HG02870 (cell line): ENCODE measurements at regions not wholly inside any gene's neighbourhood (a gene's known extent, or its start where the extent isn't known, plus 50 kb on each side); places are given as distances from the start of the nearest gene placed in this dataset.
"Not testable (repeated sequence)": the region's sequence is repeated elsewhere in the genome, so short reads cannot be mapped to it uniquely, and the experiment has no call there.

Source experiments
- ATAC-seq: cut with Tn5 transposase; IDR thresholded peaks from one replicate; pipeline ENCODE4 v1.9.1; 2021; ENCODE audit warnings: mild to moderate bottlenecking, moderate library complexity; ENCODE audit not compliant: unreplicated experiment

DNA sequence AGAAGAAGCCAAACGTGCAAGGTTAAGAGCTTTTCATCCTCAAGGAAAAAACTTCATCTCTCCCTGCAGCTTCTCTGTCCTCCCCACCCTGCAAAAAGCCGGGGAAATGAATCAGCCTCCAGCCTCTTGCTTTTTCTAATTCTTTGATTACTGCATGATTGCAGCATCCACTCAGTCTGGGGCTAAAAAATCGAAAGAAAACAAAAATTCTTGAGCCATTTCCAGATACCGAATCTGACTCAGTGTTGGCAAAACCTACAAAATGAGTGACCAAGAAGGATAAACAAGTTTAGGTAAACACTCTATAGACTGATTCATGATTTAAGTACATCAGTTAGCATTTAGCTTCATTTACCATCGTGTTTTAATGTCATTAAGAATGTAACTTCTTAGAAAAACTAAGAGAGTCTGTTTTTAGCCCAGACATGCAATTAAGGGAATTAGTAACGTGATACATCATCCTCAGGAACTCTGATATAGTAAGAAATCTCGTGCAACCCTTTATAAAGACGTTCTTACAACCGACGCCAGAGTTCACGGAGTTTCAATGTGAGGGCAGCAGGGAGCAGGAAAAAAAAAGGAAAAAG, 287.3 kb upstream of the FOXF1 start:
- ATAC-seq = no peak

DNA sequence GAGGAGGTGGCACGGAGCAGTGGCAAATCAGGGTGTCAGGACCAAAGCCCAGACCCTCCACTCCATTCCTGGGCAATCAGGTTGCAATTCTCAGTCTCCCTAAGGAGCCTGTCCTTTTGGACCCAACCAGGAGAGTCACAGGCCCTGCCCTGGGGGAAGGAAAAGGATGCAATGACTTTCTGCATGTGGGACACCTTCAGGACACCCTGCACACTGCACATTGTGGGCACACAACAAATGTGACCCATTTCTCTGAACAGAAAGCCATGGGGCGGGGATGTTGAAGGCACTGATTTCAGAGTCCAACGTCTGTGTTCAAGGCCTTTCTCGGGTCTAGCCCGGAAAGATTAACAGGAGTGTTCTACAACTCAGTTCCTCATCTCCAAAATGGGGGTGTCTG, 286.2 kb upstream of the FOXF1 start:
- ATAC-seq = no peak

DNA sequence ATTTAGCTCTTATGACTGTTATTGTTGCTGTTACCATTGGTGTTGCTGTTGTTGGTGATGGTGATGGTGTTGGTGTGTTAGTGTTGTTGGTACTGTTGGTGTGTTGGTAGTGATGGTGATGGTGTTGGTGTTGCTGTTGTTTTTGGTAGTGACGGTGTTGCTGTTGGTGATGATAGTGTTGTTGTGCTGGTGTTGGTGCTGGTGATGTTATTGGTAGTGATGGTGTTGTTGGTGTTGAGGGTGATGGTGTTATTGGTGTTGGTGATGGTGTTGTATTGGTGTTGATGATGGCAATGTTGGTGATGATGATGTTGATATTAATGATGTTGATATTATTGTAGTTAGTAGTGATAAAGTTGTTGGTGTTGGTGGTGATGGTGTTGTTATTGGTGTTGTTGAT, 285.7 kb upstream of the FOXF1 start:
- ATAC-seq = no peak

DNA sequence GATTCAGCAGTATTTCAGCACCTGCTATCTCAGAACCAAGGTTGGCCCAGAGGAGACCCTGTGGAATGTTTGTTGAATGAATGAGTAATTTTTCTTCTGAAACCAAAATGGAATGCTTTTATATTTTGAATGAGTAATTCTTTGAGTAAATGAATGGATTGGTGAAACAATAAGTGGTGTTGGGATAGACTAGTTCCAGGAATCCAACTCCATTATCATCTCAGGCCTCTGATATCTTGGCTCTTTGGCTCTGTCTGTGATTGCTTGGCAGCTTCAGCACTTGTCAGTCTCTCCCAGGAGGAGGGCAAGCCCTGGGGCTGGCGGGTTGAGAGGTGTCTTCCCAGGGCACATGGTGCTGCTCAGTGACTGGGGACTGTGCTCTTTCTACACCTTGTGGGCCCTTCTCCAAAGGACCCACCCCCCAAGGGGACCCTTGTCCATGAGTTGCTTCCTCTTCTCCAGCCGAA, 284.4 kb upstream of the FOXF1 start:
- no peak for ATAC-seq

DNA sequence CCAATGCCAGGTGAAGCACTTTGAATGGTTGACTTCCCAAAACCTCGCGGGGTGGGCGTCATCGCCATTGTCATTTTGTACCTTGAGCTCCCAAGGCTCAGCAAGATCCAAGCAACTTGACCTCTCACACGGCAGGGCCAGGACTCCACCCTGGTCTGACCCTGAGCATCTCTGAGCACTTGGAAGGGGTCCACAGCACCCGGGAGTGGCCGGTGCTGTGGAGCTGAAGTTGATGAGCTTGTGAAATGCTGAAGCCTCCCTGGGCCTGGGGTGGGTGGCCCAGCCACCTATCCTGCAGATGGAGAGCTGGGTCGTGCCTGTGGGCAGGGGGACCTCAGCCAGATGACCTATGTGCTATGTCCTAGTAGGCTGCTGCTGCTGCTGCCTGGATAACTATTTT, 283.3 kb upstream of the FOXF1 start:
- no peak for ATAC-seq

DNA sequence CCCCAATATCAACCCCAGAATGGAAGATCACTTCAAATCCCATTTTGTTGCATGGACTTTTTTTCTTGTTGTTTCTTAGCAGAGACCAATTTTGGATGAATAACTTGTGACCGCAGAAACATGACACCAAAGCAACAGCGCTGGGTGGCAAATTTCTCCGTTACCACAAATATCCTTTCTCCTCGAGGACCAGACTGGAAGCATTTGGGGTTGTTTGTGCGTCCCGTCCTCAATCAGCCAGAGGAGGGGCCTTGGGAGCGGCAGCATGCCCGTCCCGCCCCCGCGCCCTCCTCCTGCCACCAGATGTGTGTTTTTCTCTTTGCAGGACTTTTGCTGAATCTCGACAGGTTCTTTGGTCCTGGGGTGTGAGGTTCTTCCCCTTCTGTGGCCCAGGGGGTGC, 282.5 kb upstream of the FOXF1 start:
- no peak for ATAC-seq

DNA sequence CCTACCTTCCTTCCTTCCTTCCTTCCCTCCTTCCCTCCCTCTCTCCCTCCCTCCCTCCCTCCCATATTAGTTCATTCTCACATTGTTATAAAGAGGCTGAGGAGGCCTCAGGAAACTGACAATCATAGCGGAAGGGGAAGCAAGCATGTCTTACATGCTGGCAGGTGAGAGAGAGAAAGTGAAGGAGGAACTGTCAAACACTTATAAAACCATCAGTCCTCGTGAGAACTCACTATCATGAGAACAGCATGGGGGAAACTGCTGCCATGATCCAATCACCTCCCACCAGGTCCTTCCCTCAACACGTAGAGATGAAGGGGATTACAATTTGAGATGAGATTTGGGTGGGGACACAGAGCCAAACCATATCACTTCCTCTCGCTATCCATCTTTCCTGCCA, 281.6 kb upstream of the FOXF1 start:
- ATAC-seq = no peak

DNA sequence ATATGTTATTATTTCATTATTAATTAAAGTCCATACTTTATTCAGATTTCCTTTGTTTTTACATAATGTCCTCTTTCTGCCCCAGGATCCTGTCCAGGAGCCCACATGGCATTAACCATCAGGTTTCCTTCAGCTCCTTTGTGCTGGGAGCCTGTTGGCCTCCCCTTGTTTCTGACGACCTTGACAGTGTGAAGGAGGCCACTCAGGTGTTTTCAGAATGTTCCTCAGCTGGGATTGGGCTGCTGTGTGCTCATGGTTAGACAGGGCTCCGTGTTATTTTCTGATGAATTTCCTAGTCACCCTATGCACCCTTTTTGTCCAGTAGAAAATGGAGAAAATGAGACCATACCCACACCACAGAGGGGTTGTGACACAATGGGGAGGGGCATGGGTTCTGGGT, 281.0 kb upstream of the FOXF1 start:
- ATAC-seq = no peak

DNA sequence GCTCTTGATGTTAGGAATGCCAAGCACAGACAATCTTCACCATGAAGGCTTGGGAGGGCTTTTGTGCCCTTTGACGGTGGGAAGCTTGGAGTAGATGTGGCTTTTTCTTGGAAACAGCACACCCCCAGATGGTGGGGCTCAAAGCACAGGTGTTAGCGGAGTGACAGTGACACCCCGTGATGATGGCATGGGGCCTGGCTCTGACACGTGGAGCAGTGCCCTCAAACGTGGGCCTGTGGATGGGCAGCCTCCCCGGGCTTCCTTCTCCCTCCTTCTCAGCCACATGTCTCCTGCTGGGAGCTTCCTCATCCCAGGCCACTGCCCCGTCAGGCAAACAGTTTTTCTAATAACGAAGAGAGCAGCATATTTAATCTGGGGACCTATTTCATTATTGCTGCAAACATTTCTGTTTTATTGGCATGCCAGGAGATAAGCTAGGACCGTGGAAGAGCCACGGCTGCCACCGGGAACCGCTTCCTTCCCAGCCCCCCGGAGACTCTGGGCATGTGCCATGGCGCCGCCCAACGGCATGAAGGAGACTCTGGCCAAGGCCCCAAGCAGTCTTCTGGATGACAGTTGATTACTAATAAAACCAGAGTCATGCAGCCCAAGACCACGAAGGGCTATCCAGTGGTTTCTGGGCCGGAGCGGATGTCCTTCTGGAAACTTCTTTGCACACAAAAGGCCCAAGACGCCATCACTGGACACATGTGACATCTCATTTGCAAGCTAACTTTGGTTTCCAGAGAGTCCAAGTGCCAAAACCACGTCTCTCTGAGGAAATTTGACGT, 280.3 kb upstream of the FOXF1 start:
- ATAC-seq = no peak

DNA sequence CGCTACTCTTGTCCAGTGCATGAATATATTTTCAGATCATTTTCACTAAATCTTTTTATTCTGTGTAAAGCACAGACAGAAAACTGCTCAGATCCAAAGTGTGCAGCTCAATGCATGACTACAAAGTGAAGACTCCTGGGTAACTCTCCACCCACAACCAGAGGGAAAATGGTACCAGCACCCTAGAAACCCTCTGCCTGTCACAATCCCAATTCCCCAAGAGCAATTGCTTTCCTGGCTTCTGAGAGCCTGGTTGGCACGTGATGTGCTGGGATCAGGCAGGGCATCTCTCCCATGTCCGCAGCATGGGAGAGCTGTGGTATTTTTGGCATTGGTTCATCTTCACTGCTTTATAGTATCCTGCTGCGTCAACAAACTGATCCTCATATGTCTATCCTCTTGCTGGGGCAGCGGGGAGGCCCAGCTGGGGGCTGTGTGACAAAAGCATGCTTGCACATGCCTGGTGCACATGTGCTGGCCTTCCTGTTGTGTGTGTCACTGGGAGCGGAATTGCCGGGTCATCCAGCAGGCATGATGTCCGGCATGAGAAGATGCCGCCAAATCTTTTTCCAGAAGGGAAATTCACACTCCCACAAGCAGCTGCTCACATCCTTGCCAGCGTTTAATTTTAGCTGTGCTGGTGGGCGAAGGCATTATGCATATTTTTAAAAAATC, 278.9 kb upstream of the FOXF1 start:
- ATAC-seq = no peak

DNA sequence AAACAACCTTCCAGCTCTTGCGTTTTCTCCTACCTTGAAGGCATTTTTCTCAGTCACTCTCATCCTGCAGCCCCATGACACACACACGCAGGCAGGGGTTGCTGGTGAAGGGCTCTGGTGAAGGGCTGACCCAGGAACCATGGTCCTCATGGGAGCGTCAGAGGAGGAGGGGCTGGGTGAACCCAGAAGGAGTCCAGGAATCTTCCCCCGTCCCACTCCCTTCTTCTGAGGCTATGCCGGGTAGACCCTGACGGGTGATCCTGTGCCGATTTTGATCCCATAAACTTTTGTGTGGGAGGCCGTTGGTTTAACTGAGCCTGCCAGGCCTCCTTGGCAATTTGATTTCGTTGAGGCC, 278.4 kb upstream of the FOXF1 start:
- ATAC-seq = no peak

DNA sequence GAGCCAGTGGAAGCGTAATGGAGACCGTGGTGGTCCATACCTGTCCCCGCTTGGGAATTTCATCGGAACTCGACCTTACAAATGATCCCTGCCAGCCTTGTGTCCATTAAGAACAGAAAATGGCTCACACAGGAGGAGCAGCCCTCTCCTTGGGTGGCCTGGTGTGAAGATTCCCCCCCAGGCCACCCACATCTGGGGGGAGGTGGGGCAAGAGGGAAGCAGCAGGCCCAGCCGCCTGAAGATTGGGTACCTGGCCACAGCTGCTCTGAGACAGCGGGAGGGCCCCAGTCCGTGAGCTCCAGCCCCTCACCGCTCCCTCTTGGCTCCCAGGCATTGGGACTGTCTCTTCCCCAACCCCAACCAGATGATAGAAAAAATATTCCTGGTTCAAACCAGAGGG, 277.8 kb upstream of the FOXF1 start:
- ATAC-seq = no peak

DNA sequence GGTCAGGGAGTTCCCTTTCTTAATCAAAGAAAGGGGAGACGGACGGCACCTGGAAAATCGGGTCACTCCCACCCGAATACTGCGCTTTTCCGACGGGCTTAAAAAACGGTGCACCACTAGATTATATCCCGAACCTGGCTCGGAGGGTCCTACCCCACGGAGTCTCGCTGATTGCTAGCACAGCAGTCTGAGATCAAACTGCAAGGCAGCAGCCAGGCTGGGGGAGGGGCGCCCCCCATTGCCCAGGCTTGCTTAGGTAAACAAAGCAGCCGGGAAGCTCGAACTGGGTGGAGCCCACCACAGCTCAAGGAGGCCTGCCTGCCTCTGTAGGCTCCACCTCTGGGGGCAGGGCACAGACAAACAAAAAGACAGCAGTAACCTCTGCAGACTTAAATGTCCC, 276.8 kb upstream of the FOXF1 start:
- ATAC-seq = not testable (repeated sequence)

DNA sequence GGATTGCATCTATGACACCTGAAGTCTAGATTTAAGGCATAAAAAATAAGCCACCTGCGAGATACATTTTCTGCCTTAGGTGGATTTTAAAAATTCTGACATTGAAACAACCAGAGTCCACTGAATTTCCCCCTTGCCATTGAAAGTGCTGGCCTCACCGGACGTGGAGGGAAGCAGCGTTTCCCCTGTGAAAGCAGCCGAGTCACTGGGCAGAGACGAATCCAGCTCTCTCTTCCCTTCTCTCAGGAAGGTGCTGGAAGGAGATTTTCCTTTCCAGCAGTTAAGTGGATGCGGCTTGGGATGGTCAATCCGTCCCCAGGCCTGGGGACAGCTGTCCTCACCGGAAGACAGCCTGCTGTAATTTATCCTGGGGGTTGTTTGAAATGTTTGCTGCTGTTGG, 270.9 kb upstream of the FOXF1 start:
- ATAC-seq = no peak

DNA sequence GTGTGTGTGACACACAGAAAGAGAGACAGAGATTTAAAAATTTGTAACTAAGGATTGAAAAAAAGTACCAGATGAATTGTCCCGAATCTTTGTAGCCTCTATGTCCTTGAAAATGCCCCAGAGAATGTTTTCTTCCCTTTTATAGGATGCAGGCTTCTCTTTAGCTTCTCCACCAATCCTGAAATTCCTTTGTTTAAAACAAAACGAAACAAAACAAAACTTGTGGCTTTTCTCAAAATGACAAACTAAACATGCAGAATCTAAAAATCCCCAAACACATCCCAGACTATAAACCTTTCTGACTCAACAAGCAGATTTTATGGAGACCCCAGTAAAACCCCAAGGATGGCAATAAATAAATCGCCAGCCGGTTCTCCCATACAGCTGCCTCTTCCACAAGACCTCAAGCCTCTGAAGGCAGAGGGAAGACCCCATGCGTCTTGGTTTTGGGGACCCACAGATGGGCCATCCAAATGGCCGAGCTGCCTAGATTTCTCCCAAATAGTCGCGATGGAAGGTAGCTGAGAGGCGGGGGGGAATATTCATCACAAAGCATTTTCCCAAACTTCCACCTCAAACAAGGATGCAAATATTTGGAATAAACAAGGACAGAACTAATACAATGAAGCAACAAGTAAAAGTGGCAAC, 269.5 kb upstream of the FOXF1 start:
- no peak for ATAC-seq

DNA sequence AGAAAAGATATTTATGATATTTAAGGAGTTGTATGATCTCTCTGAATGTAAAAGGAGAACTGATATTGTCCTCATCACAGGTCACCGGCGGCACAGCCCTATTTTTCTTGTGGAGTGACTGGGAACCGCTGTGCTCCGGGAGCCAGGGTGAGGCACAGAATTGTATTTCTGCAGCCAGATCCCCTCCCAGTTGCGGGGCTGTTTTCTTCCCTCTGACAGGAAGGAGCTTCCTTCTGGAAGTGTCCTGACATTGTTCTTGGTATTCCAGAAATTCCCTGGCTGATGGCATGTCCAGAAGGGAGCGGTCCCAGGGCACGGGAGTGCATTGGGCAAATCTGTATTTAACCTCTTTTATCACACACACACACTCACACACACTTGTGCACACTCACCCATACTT, 268.6 kb upstream of the FOXF1 start:
- ATAC-seq = no peak

DNA sequence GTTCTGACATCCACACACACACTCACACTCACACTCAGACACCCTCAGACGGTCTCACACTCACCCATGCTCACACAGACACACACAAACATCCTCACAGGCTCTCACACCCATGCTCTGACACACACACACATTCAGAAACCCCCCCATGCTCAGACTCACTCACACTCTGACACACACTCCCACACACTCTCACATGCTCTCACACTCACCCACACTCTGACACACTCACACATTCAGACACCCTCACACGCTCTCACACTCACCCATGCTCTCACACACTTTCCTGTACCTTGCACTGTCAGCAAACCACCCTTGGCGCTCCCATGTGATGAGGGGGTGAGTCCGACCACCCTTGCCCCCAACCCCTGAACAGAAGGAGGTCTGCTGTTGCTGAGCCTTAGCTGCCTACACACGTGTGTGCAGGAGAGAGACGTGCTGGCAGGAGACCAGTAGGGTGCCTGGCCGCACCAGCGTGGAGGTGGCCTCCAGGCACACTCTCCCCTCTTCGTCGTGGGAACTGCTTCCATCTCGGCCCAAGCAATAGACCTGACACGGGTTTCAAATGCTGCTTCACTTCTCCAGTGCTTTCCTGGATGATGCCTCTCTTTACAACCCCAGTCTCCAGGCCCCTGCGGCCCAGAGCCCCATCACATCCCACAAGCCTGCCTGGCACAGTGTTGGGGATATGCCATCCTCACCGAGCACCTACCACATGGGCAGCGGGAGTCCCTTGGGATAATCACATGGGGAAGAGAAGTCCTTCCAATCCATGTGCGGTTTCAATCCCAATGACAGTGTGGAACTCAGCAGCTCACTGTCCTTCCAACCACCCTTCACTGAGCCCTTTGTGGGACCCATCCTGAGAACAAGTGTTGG, 267.8 kb upstream of the FOXF1 start:
- ATAC-seq = no peak

DNA sequence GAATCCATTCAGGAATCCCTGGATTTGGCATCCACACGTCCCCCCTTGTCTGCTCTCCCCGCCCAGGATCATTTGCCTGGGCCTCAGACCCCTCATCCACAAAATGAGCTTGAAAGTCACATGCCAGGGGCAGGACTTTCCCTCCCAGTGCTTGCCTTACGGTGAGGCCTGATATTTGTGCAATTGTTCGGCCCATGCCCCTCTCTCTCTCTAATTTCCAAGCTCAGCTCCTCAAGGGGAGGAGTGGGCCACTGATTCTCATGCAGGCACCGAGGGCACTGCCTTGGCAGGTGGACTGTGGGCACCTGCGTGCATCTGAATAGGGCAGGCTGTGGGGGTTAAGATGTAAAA, 267.2 kb upstream of the FOXF1 start:
- ATAC-seq = no peak

DNA sequence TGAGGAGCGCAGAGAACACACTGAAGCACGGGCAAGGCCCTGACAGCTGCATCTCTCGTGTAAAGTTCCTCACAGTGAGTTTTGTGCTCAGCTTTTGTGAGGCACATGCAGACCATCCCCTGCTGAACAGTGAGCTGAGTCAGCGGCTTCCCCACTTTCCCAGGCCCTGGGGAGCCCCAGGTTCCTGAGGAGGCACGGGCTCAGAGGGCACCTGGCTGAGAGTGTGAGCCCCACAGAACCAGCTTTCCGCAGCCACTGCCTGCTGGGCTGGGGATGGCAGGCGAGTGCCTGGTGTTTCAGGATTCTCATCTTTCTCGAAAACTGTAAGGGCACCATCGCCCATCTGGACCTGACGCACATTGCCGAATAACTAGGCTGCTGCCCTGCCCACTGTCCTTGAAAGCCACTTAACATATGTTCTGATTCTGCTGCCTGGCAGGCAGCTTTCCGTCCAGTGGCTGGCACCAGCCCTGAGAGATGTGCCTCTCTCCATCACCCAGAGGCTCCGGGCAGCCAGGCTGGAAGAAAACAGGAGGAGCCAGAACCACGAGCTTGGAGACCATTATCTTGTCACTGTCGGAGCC, 266.7 kb upstream of the FOXF1 start:
- ATAC-seq = no peak

DNA sequence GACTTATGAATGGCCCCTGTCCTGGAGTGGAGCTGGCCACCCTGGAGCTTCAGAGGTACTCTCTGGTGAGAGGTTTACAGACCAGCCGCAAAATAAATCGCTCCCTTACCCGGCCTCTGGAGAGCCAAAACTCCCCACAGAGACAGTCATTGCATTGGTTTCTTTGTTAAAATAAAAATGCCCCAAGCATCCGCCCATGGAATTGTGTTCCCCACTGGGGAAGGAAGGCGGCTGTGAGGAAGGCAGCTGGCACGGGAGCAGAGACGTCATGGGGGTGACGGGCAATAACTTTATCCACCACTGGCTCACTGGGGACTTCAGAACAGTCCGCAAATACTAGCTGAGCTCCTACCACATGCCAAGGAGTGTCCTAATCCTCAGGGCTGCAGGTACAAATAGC, 266.2 kb upstream of the FOXF1 start:
- no peak for ATAC-seq

DNA sequence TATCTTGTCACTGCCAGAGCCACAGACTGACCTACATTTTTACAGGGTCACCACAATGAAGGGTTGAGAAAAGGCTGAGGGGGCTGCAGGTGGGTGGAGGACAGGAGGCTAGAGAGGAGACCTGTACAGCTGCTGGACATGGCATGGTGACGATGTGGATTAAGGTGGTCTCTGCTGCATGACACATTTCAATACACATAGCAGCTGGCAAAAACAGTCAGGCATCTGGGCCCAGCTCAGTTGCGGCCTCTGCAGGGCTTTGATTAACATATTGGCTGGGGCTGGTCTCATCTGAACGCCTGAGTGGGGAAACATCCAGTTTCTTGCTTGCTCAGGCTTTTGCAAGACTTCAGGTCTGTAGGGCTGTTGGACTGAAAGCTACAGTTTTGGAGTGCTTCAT, 265.4 kb upstream of the FOXF1 start:
- no peak for ATAC-seq
